ENCODE measurements at regions not wholly inside any gene's neighbourhood (a gene's known extent, or its start where the extent isn't known, plus 50 kb on each side); places are given as distances from the start of the nearest gene placed in this dataset.

GRCh38 chr18:10244341-10244740, 210.1 kb upstream of the APCDD1 start:
- TF ChIP-seq, protein P1, sequence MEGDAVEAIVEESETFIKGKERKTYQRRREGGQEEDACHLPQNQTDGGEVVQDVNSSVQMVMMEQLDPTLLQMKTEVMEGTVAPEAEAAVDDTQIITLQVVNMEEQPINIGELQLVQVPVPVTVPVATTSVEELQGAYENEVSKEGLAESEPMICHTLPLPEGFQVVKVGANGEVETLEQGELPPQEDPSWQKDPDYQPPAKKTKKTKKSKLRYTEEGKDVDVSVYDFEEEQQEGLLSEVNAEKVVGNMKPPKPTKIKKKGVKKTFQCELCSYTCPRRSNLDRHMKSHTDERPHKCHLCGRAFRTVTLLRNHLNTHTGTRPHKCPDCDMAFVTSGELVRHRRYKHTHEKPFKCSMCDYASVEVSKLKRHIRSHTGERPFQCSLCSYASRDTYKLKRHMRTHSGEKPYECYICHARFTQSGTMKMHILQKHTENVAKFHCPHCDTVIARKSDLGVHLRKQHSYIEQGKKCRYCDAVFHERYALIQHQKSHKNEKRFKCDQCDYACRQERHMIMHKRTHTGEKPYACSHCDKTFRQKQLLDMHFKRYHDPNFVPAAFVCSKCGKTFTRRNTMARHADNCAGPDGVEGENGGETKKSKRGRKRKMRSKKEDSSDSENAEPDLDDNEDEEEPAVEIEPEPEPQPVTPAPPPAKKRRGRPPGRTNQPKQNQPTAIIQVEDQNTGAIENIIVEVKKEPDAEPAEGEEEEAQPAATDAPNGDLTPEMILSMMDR (IDR thresholded peaks at IDR 0.05; ENCODE audit: low read depth, low read length, poor library complexity, severe bottlenecking): no peak
- no peak for TF ChIP-seq EZH2phosphoT487 (IDR thresholded peaks at IDR 0.05; ENCODE audit: borderline replicate concordance, low read length)
